ENCODE measurements at regions not wholly inside any gene's neighbourhood (a gene's known extent, or its start where the extent isn't known, plus 50 kb on each side); places are given as distances from the start of the nearest gene placed in this dataset.

- TF ChIP-seq POLR2A (IDR thresholded peaks at IDR 0.05), result no peak
- no peak for TF ChIP-seq CTCF (IDR thresholded peaks at IDR 0.05)
These were observed 256.3 kb downstream of the OGFRL1 start for GRCh38 chr6:71544906-71545305.
